ENCODE measurements at regions not wholly inside any gene's neighbourhood (a gene's known extent, or its start where the extent isn't known, plus 50 kb on each side); places are given as distances from the start of the nearest gene placed in this dataset.

DNA sequence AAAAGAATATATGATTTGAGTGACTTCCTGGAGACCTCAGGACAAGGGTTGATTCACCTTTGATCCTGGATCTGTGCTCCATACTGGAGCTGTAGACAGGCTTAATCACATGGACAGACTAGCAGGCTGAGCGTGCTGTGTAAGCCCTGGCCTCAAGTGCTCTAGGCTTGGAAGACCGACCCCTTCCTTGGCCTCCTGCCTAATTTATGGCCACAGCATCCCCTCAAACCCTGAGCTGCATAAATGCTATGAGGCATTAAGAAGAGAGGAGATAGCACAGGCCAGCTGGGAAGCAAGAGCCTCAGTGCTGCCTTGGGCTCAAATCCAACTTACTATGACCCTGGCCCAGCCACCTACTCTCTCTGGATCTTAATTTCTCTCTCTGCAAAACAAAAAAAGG lies 385.1 kb downstream of the BUD13 start:
- Mint-ChIP-seq H3K36me3 (ENCODE audit: insufficient read depth) (no peaks in the 10 kb centered on the region), H3K4me1 (ENCODE audit: low read depth) (no peaks in the 10 kb centered on the region), H3K4me3 (ENCODE audit: low read depth) (no peak overlapping the region), H3K27ac (no peak overlapping the region), H3K27me3 (no peaks in the 10 kb centered on the region), H3K9me3 (ENCODE audit: low read depth) (no peaks in the 10 kb centered on the region)
- DNase-seq (ENCODE audit: low spot score, unreplicated experiment) = no peak
- TF ChIP-seq, protein P1, sequence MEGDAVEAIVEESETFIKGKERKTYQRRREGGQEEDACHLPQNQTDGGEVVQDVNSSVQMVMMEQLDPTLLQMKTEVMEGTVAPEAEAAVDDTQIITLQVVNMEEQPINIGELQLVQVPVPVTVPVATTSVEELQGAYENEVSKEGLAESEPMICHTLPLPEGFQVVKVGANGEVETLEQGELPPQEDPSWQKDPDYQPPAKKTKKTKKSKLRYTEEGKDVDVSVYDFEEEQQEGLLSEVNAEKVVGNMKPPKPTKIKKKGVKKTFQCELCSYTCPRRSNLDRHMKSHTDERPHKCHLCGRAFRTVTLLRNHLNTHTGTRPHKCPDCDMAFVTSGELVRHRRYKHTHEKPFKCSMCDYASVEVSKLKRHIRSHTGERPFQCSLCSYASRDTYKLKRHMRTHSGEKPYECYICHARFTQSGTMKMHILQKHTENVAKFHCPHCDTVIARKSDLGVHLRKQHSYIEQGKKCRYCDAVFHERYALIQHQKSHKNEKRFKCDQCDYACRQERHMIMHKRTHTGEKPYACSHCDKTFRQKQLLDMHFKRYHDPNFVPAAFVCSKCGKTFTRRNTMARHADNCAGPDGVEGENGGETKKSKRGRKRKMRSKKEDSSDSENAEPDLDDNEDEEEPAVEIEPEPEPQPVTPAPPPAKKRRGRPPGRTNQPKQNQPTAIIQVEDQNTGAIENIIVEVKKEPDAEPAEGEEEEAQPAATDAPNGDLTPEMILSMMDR (IDR thresholded peaks at IDR 0.05; ENCODE audit: unreplicated experiment) = no peak

DNA sequence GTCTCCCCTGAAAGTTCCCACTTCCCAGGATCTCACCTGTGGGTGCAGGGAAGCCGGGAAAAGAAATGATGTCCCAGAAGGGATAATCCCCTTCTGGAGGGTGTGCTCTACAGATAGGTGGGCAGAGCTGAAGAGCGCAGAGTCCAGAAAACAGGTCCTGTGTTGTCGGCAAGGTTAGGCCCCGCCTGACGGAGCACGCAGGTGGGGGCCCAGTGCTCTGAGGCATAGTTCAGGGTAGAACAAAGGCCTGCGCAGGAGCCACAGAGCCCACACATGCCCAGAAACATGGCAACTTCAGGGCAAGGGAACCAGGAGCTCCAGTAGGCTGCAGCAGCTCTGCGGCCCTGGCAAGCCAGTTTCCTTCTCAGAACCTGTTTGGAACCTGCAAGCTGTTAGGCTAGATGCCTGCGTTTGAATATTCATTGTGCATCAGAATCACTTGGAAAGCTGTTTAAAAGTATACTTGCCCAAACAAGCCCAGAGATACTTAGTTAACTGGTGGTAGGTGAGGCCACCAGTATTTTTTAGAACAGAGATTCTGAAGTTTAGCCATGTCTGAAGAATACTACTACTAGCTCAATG lies 386.6 kb downstream of the BUD13 start:
- peaks cover 4% of the 10 kb centered on the region for H3K27me3 Mint-ChIP-seq

DNA sequence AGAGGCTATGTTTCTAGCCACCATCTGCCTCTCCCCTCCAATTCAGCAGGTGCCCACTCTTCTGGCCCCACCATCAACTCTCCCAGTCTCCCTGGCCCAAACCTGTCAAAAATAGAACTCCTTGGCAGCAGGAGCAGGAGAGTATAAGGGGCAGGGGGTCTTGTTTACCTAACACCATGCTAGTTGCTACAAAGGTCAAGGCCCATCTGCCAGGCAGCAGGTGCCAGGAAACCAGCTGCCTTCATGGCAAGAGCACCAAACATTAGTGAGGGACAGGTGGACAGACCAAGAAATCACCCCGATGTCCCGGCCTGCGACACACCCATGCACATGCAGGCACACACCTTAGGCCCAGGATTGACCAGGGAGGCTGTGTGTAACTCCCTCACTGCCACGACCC lies 387.9 kb downstream of the BUD13 start:
- H3K9me3 Mint-ChIP-seq (ENCODE audit: low read depth) = no peaks in the 10 kb centered on the region
- DNase-seq (ENCODE audit: low spot score, unreplicated experiment) = no peak
- no peaks in the 10 kb centered on the region for H3K4me1 Mint-ChIP-seq (ENCODE audit: low read depth)
- H3K36me3 Mint-ChIP-seq (ENCODE audit: insufficient read depth) = no peaks in the 10 kb centered on the region
- no peak overlapping the region for H3K27ac Mint-ChIP-seq
- H3K27me3 Mint-ChIP-seq = peaks cover 5% of the 10 kb centered on the region
- TF ChIP-seq, protein P1 (IDR thresholded peaks at IDR 0.05; ENCODE audit: unreplicated experiment) = no peak
- H3K4me3 Mint-ChIP-seq (ENCODE audit: low read depth) = no peak overlapping the region

More for the DNA sequence above, 386.6 kb downstream of the BUD13 start:
- Mint-ChIP-seq H3K36me3 (ENCODE audit: insufficient read depth) (no peaks in the 10 kb centered on the region), H3K9me3 (ENCODE audit: low read depth) (no peaks in the 10 kb centered on the region), H3K4me3 (ENCODE audit: low read depth) (no peak overlapping the region), H3K4me1 (ENCODE audit: low read depth) (no peaks in the 10 kb centered on the region), H3K27ac (no peak overlapping the region)
- DNase-seq (ENCODE audit: low spot score, unreplicated experiment) = no peak
- TF ChIP-seq, protein P1 (IDR thresholded peaks at IDR 0.05; ENCODE audit: unreplicated experiment) = no peak

DNA sequence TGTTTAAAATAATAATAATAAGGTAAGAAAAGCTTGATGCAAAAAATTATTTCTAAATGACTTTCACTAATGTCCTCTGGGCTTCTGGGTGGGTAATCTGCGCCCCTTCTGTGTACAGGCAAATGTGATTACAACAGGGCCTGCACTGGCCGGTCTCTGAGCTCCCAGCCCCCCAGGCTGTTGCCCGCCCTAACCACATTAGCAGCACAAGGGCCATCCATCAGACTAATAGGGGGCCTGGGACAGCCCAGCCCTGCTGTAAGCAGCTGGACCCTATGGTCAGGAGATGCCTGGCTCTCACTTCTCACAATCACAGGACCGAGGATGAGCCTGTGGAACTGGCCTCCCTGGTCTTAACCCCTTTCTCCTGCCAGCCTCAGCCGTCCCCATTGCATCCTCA lies 388.4 kb downstream of the BUD13 start:
- Mint-ChIP-seq H3K9me3 (ENCODE audit: low read depth) (no peaks in the 10 kb centered on the region), H3K27ac (no peak overlapping the region), H3K27me3 (peaks cover 5% of the 10 kb centered on the region), H3K4me1 (ENCODE audit: low read depth) (no peaks in the 10 kb centered on the region), H3K36me3 (ENCODE audit: insufficient read depth) (no peaks in the 10 kb centered on the region), H3K4me3 (ENCODE audit: low read depth) (no peak overlapping the region)
- no peak for DNase-seq (ENCODE audit: low spot score, unreplicated experiment)
- TF ChIP-seq, protein P1 (IDR thresholded peaks at IDR 0.05; ENCODE audit: unreplicated experiment) = no peak

DNA sequence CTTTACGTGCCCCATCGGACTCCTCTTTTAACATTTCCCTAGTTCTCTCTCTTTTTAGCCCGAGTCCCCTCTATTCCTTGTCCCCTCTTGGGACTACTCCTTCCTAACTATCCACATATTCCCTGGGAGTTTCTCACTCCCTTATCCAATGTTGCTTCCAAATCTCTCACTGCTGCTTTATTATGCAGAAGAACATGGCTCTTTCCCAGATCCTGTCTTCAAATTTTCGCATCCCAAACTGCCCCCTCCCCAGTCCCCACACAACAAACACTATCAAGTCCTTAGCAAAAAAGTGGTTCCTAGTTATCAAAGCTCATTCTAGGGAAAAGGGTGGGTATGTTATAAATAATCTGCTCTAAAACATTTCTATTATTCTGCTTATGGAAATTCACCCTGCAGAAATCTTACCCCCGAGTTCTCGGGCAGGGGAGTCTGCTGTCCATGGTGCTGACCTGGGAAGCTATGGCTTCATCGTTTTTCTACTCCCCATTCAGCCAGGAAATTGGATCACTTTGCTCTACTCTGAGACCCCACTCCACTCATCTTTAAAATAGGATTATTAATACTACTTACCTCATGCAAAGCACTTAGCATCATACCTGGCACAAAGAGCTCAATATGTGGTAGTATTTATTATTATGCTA lies 393.5 kb downstream of the BUD13 start:
- Mint-ChIP-seq H3K36me3 (ENCODE audit: insufficient read depth) (no peaks in the 10 kb centered on the region), H3K27me3 (peaks cover 15% of the 10 kb centered on the region), H3K27ac (no peak overlapping the region), H3K9me3 (ENCODE audit: low read depth) (no peaks in the 10 kb centered on the region), H3K4me3 (ENCODE audit: low read depth) (no peak overlapping the region), H3K4me1 (ENCODE audit: low read depth) (peaks cover 12% of the 10 kb centered on the region)
- peak; percentile 70 for DNase-seq (ENCODE audit: low spot score, unreplicated experiment)
- TF ChIP-seq, protein P1 (IDR thresholded peaks at IDR 0.05; ENCODE audit: unreplicated experiment) = no peak

Measured in progenitor cell of endocrine pancreas (in vitro differentiated cells).